Aorta (tissue), 5 donors: ENCODE measurements at regions not wholly inside any gene's neighbourhood (a gene's known extent, or its start where the extent isn't known, plus 50 kb on each side); places are given as distances from the start of the nearest gene placed in this dataset.

Experiments used
- ATAC-seq: fragments of 200-7000 bp; cut with Tn5 transposase; one replicate; pipeline ENCODE4 v1.9.1; 2022; ENCODE audit warnings: moderate library complexity; ENCODE audit not compliant: low FRiP score
- DNase-seq, 2 donors: peaks; one replicate each; pipeline ENCODE4 v3.0.0-alpha.2; 2020
- H3K27ac ChIP-seq, 2 donors: one replicate each; pipeline ENCODE4 v1.5.1; 2013; ENCODE audit warnings: low read length in 2 of 2, mild to moderate bottlenecking in 2 of 2, moderate library complexity in 2 of 2, control low read depth in 1 of 2, inconsistent platforms in 1 of 2, low read depth in 1 of 2
- H3K27me3 ChIP-seq, 2 donors: one replicate each; pipeline ENCODE4 v1.6.1; 2013; ENCODE audit warnings: control low read depth in 1 of 2, low read length in 1 of 2, mild to moderate bottlenecking in 1 of 2, moderate library complexity in 1 of 2; ENCODE audit not compliant: insufficient read depth in 2 of 2, control insufficient read depth in 1 of 2
- H3K36me3 ChIP-seq, 2 donors: one replicate each; pipeline ENCODE4 v1.6.1; 2013; ENCODE audit warnings: control low read depth in 1 of 2, low read length in 1 of 2, mild to moderate bottlenecking in 1 of 2; ENCODE audit not compliant: insufficient read depth in 2 of 2, control insufficient read depth in 1 of 2
- H3K4me1 ChIP-seq, 2 donors: one replicate each; pipeline ENCODE4 v1.6.1; 2013; ENCODE audit warnings: low read length in 2 of 2, control low read depth in 1 of 2, mild to moderate bottlenecking in 1 of 2, moderate library complexity in 1 of 2; ENCODE audit not compliant: insufficient read depth in 2 of 2, control insufficient read depth in 1 of 2
- H3K4me3 ChIP-seq, 2 donors: one replicate each; pipeline ENCODE4 v1.5.1; 2013; ENCODE audit warnings: low read length in 2 of 2, control low read depth in 1 of 2, mild to moderate bottlenecking in 1 of 2
- H3K9me3 ChIP-seq: one replicate; pipeline ENCODE4 v1.6.1; 2013; ENCODE audit warnings: mild to moderate bottlenecking, low read length; ENCODE audit not compliant: control insufficient read depth
- WGBS, 2 donors: extraction: QIAGEN DNeasy Blood & Tissue Kit; methylation state at CpG; one replicate each; pipeline ENCODE4 v1.1.7; 2013; 5-methylcytosine and 5-hydroxymethylcytosine counted together
- intact Hi-C, 2 donors: fragments of 100-400 bp; cut with DNase I; formaldehyde crosslinking; loops; one replicate each; pipeline versions ENCODE4 v1.14.2 to v1.15.0; 2022
- donor health status: healthy with polysubstance abuse.
- donor health status: Bipolar disorder and iron deficiency.
- donor health status: DM: no; HTN: no; CAD: no.
- donor health status: DM: no; HTN: no; CAD: no.
- donor health status: DM: yes; HTN: yes; CAD: no.

- intact Hi-C loops = no loop called here
- Histone ChIP-seq H3K4me1 (no peaks in the 10 kb centered on the region), H3K4me3 (no peak overlapping the region), H3K36me3 (no peaks in the 10 kb centered on the region), H3K27ac (no peak overlapping the region), H3K27me3 (no peaks in the 10 kb centered on the region), H3K9me3 (no peaks in the 10 kb centered on the region)
- WGBS, 2 donors = 71 to 78% methylated on average over 6 of the region's 6 CpGs
- DNase-seq (no peak), ATAC-seq (no peak)
Observed at GRCh38 chr20:50256577-50256976, 65.9 kb downstream of the CEBPB start.

GRCh38 chr20:50257860-50258259 is 67.2 kb downstream of the CEBPB start:
- H3K36me3 ChIP-seq = no peaks in the 10 kb centered on the region
- ATAC-seq = no peak
- no peak overlapping the region for H3K27ac ChIP-seq
- no peaks in the 10 kb centered on the region for H3K9me3 ChIP-seq
- intact Hi-C loops = no loop called here
- H3K4me1 ChIP-seq = no peaks in the 10 kb centered on the region
- H3K4me3 ChIP-seq = no peak overlapping the region
- WGBS, 2 donors = 88 to 98% methylated on average over 8 of the region's 8 CpGs
- DNase-seq = no peak
- H3K27me3 ChIP-seq = no peaks in the 10 kb centered on the region

DNA sequence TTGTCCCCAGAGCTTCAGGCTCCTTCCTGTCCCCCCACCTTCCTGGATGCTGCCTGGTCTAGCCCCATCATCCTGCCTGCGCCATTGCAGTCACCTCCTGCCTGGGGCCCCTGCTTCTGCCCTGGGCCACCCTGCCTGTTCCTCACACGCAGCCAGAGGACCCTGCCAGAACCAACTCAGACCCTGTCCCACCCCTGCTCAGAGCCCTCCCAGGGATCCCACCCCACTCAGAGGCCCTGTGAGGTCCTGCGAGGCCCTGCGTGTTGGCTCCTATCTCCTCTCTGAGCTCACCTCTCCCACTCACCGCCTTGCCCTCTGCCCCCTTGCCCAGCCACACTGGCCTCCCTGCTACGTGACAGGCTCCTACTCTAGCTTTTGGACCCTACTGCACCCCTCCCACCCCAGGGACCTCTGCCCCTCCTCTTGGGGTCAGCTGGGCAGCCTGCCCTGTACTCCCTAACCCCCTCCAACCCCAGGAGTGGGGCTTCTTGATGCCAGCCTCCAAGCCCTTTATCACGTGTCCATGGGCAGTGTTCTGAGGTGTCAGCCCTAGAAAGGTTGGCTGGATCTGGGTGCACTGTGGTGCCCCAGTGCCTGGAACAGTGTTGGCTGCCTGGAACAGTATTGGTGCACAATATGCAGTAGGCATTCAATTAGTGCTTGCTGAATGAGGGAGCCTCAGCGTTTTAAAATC is 68.3 kb downstream of the CEBPB start:
- H3K4me1 ChIP-seq = no peaks in the 10 kb centered on the region
- no peaks in the 10 kb centered on the region for H3K27me3 ChIP-seq
- intact Hi-C loops = no loop called here
- H3K9me3 ChIP-seq = no peaks in the 10 kb centered on the region
- WGBS, 2 donors = 96 to 97% methylated on average over 8 of the region's 8 CpGs
- no peak for DNase-seq
- ATAC-seq = no peak
- no peak overlapping the region for H3K4me3 ChIP-seq
- no peaks in the 10 kb centered on the region for H3K36me3 ChIP-seq
- no peak overlapping the region for H3K27ac ChIP-seq

DNA sequence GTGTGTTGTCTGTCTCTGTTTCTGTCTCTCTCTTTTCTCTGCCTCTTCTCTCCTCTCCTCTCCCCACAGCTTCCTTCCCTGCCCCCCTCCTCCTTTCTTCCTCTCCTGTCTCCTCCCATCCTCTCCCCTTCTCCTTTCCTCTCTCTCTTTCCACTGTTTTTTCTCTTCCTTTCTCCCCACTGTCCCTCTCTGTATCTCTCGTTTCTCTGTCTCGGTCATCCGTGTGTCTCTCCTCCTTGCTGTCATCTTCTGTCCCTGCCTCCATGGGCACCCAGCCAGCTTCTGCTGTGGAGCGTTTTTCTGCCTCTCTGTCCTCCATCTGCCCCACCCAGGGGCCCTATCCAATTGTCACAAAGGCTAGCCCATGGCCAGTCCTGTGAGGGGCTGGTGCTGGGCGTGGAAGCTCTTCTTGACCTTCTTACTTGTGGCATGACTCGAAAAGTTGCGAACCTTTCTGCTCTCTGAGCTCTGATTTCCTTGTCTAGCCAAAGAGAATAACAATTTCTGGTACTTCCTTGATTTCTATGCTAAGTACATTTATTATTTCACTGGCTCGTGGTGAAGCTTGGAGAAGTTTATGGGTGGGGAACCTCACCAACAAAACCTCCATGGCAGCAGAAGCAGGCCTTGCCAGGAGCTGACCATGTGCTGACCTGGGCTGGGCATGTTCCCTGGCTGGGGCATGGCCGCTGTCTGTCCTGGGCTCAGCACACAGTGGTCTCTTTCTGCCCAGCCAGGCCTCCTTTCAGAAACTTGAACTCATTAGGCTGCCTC is 69.3 kb downstream of the CEBPB start:
- intact Hi-C loops = no loop called here
- DNase-seq (peak in 1 of 2 donors; percentile 74), ATAC-seq (peak; percentile 37)
- Histone ChIP-seq H3K9me3 (no peaks in the 10 kb centered on the region), H3K4me1 (no peaks in the 10 kb centered on the region), H3K27ac (no peak overlapping the region), H3K27me3 (no peaks in the 10 kb centered on the region), H3K4me3 (no peak overlapping the region), H3K36me3 (no peaks in the 10 kb centered on the region)
- 66 to 68% methylated on average over 9 of the region's 9 CpGs for WGBS, 2 donors

DNA sequence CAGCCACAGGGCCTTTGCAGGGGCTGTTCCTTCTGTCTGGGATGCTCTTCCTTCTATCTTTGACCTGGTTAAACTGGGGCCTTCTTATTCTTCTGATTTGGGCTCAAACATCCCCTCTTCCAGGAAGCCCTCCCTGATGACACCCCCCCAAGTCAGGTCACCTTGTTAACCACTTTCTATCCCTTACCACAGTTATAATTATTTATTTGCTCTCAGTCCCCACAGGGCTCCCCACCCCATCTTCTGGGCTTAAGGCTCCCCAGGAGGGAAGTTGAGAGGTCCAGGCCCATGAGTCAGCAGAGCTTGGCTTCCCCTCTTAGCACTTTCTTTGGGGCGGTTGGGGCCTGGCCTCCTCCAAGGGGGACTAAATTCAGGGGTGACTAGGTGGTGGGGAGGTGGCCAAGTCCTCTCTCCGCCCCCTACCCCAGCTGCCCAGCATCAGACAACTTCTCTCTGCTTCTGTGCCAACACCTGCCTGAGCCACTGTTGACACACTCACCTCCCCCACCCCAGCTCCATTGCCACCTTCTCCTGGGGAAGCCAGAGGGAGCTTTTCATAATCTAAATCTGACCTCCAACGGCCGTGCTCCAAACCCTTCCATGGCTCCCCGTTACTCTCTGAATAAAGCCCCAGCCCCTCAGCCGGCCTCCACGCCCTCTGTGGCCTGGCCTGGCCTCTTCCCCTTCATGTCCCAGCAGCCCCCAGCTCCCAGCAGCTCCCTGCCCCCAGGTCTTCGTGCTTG is 70.0 kb downstream of the CEBPB start:
- H3K4me3 ChIP-seq = no peak overlapping the region
- no peaks in the 10 kb centered on the region for H3K9me3 ChIP-seq
- H3K4me1 ChIP-seq = no peaks in the 10 kb centered on the region
- H3K27ac ChIP-seq = no peak overlapping the region
- intact Hi-C loops = no loop called here
- ATAC-seq (no peak), DNase-seq (no peak)
- H3K36me3 ChIP-seq = no peaks in the 10 kb centered on the region
- no peaks in the 10 kb centered on the region for H3K27me3 ChIP-seq
- 91 to 97% methylated on average over 8 of the region's 8 CpGs for WGBS, 2 donors

- H3K9me3 ChIP-seq = no peaks in the 10 kb centered on the region
- 91% methylated on average over 7 of the region's 7 CpGs for WGBS, 2 donors
- H3K27me3 ChIP-seq = no peaks in the 10 kb centered on the region
- ATAC-seq = no peak
- intact Hi-C loops = no loop called here
- no peak overlapping the region for H3K27ac ChIP-seq
- no peak for DNase-seq
- H3K4me1 ChIP-seq = no peaks in the 10 kb centered on the region
- no peak overlapping the region for H3K4me3 ChIP-seq
- H3K36me3 ChIP-seq = no peaks in the 10 kb centered on the region
Observed at GRCh38 chr20:50261471-50262212, 71.0 kb downstream of the CEBPB start.

DNA sequence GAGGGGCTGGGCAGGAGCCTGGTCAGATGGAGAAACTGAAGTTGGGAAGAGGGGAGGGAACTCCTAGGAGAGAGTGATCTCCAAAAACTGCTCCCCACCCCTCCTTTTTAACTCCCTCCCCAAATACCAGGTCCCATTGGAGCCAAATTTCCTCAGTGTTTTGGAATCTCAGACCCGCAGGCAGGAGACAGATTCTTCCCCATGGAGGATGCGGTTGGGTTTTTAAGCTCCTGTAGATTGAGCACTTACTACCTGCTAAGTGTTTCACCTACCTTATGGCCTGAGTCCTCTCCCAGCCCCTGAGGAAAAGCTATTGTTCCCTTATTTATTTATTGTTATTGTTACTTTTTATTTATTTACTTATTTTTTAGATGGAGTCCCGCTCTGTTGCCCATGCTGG is 73.2 kb downstream of the CEBPB start:
- H3K4me1 ChIP-seq = no peaks in the 10 kb centered on the region
- intact Hi-C loops = no loop called here
- ATAC-seq = no peak

DNA sequence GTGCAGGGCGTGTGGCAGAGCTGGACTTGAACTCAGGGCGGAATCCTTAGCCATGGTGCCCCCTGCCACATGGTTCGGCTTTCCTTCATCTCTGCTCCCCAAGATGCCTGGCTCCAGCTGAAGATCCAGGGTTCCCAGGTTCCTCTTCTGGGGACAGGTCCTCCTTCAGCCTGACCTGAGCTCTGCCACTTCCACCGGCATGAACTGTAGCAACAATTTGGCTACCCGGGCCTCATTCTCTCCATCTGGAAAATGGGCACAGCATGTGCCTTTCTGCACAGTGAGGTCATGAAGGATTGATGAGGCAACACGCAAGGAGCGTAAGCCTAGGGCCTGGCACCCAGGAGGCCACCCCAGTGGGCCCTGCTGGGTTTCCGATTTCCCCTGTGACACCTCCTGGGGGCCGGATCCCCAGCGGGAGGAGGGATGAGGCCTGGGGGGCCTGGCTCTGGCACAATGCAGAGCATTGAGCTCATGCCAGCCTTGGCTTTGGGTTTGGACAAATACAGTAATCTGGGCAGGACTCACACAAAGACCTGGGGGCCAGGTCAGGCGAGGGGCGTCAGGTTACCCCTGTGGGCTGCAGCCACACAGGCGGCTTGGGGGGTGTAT is 74.0 kb downstream of the CEBPB start:
- no peak overlapping the region for H3K27ac ChIP-seq
- no peak overlapping the region for H3K4me3 ChIP-seq
- H3K4me1 ChIP-seq = no peaks in the 10 kb centered on the region
- no peak for DNase-seq
- intact Hi-C loops = no loop called here
- 90 to 93% methylated on average over 13 of the region's 13 CpGs for WGBS, 2 donors
- no peaks in the 10 kb centered on the region for H3K36me3 ChIP-seq
- no peaks in the 10 kb centered on the region for H3K27me3 ChIP-seq
- ATAC-seq = no peak
- no peaks in the 10 kb centered on the region for H3K9me3 ChIP-seq

More for the DNA sequence above, 73.2 kb downstream of the CEBPB start:
- no peak for DNase-seq
- Histone ChIP-seq H3K27me3 (no peaks in the 10 kb centered on the region), H3K4me3 (no peak overlapping the region), H3K27ac (no peak overlapping the region), H3K36me3 (no peaks in the 10 kb centered on the region), H3K9me3 (no peaks in the 10 kb centered on the region)
- 86 to 87% methylated on average over 3 of the region's 3 CpGs for WGBS, 2 donors
